IMR-90 (cell line): ENCODE measurements at regions not wholly inside any gene's neighbourhood (a gene's known extent, or its start where the extent isn't known, plus 50 kb on each side); places are given as distances from the start of the nearest gene placed in this dataset.

ENCODE experiments used
- CEBPB ChIP-seq: IDR thresholded peaks from 2 replicates; pipeline ENCODE4 v1.6.1; 2012; ENCODE audit warnings: low read depth, low read length, improper control_type of control experiment
- ELK1 ChIP-seq: fragments of 150-350 bp; IDR thresholded peaks from 2 replicates; pipeline ENCODE4 v1.6.1; 2016; ENCODE audit warnings: low read depth, mild to moderate bottlenecking, low read length, moderate library complexity, borderline replicate concordance
- MXI1 ChIP-seq: IDR thresholded peaks from 2 replicates; pipeline ENCODE4 v1.6.1; 2012; ENCODE audit warnings: low read depth, mild to moderate bottlenecking, low read length, moderate library complexity, borderline replicate concordance
- POLR2A ChIP-seq: IDR thresholded peaks from 2 replicates; pipeline ENCODE4 v1.6.1; 2012; ENCODE audit warnings: mild to moderate bottlenecking, low read depth, low read length
- RAD21 ChIP-seq: IDR thresholded peaks from 2 replicates; pipeline ENCODE4 v1.6.1; 2012; ENCODE audit warnings: low read length, improper control_type of control experiment
- RCOR1 ChIP-seq: IDR thresholded peaks from 2 replicates; pipeline ENCODE4 v1.6.1; 2012; ENCODE audit warnings: mild to moderate bottlenecking, low read length, improper control_type of control experiment; ENCODE audit not compliant: insufficient replicate concordance
- RFX5 ChIP-seq: IDR thresholded peaks from 2 replicates; pipeline ENCODE4 v1.8.0; 2012; ENCODE audit warnings: low read depth, mild to moderate bottlenecking, low read length, moderate library complexity
- USF2 ChIP-seq: fragments of 150-350 bp; IDR thresholded peaks from 2 replicates; pipeline ENCODE4 v1.6.1; 2017; ENCODE audit warnings: mild to moderate bottlenecking, antibody characterized with exemption, low read length, low read depth
- TF ChIP-seq, protein P1 (sequence below): conservative IDR thresholded peaks from 2 replicates; pipeline ENCODE4 v1.5.1; 2012; ENCODE audit warnings: mild to moderate bottlenecking, low read depth, low read length, improper control_type of control experiment

GRCh38 chr10:47095211-47095610 is 184.0 kb downstream of the PTPN20 start:
- TF ChIP-seq POLR2A (no peak), MXI1 (no peak), ELK1 (no peak), CEBPB (no peak), RAD21 (no peak), USF2 (no peak), RCOR1 (no peak), RFX5 (no peak)
- TF ChIP-seq, protein P1, sequence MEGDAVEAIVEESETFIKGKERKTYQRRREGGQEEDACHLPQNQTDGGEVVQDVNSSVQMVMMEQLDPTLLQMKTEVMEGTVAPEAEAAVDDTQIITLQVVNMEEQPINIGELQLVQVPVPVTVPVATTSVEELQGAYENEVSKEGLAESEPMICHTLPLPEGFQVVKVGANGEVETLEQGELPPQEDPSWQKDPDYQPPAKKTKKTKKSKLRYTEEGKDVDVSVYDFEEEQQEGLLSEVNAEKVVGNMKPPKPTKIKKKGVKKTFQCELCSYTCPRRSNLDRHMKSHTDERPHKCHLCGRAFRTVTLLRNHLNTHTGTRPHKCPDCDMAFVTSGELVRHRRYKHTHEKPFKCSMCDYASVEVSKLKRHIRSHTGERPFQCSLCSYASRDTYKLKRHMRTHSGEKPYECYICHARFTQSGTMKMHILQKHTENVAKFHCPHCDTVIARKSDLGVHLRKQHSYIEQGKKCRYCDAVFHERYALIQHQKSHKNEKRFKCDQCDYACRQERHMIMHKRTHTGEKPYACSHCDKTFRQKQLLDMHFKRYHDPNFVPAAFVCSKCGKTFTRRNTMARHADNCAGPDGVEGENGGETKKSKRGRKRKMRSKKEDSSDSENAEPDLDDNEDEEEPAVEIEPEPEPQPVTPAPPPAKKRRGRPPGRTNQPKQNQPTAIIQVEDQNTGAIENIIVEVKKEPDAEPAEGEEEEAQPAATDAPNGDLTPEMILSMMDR, result no peak
